SK-N-MC (cell line): ENCODE measurements at regions not wholly inside any gene's neighbourhood (a gene's known extent, or its start where the extent isn't known, plus 50 kb on each side); places are given as distances from the start of the nearest gene placed in this dataset.

Experiments
- DNase-seq: peaks from one replicate; pipeline ENCODE4 v3.0.0-alpha.2; 2011; ENCODE audit warnings: low read depth, low spot score
- H3K27ac ChIP-seq: fragments of 200-600 bp; sonication (generic); 2 replicates; pipeline ENCODE4 v1.5.1; 2016; ENCODE audit warnings: mixed run types
- H3K36me3 ChIP-seq: fragments of 200-600 bp; sonication (generic); 2 replicates; pipeline ENCODE4 v1.6.1; 2017; ENCODE audit warnings: antibody characterized with exemption, low read length, mixed read lengths; ENCODE audit not compliant: insufficient read depth
- H3K4me3 ChIP-seq: fragments of 200-600 bp; sonication (generic); 2 replicates; pipeline ENCODE4 v1.5.1; 2016
- H3K9ac ChIP-seq: fragments of 200-600 bp; sonication (generic); 2 replicates; pipeline ENCODE4 v1.8.0; 2017; ENCODE audit warnings: mixed run types, mixed read lengths; ENCODE audit not compliant: insufficient read length
- H3K9me3 ChIP-seq: fragments of 200-600 bp; sonication (generic); 2 replicates; pipeline ENCODE4 v1.6.1; 2017; ENCODE audit warnings: low read depth, mild to moderate bottlenecking, antibody characterized with exemption, low read length, moderate library complexity, mixed read lengths
- EZH2 ChIP-seq: fragments of 200-600 bp; sonication (generic); IDR thresholded peaks from one replicate; pipeline ENCODE4 v1.6.1; 2017; ENCODE audit warnings: antibody characterized with exemption
- FOXP2 ChIP-seq: optimal IDR thresholded peaks from 2 replicates; pipeline ENCODE3; 2011; ENCODE audit warnings: mild to moderate bottlenecking, moderate library complexity; ENCODE audit not compliant: insufficient read depth; ENCODE audit errors: extremely low read length, control extremely low read depth
- POLR2AphosphoS5 ChIP-seq: IDR thresholded peaks from 2 replicates; pipeline ENCODE4 v1.6.1; 2012; ENCODE audit warnings: mild to moderate bottlenecking, low read depth, low read length, borderline replicate concordance

- H3K27ac ChIP-seq = no peak overlapping the region
- no peaks in the 10 kb centered on the region for H3K36me3 ChIP-seq
- no peak overlapping the region for H3K9ac ChIP-seq
- no peak for DNase-seq
- no peaks in the 10 kb centered on the region for H3K9me3 ChIP-seq
- TF ChIP-seq POLR2AphosphoS5 = no peak
- no peak for TF ChIP-seq EZH2
- TF ChIP-seq FOXP2 = no peak
- H3K4me3 ChIP-seq = no peak overlapping the region
These were observed 147.9 kb upstream of the STXBP6 start for GRCh38 chr14:25197885-25198284.

GRCh38 chr14:25180221-25180620 is 130.3 kb upstream of the STXBP6 start:
- no peak for DNase-seq
- Histone ChIP-seq H3K9ac (no peak overlapping the region), H3K9me3 (no peaks in the 10 kb centered on the region), H3K27ac (no peak overlapping the region), H3K36me3 (no peaks in the 10 kb centered on the region), H3K4me3 (no peak overlapping the region)
- no peak for TF ChIP-seq EZH2
- no peak for TF ChIP-seq POLR2AphosphoS5
- no peak for TF ChIP-seq FOXP2

- Histone ChIP-seq H3K4me3 (no peak overlapping the region), H3K27ac (no peak overlapping the region), H3K36me3 (no peaks in the 10 kb centered on the region), H3K9me3 (no peaks in the 10 kb centered on the region), H3K9ac (no peak overlapping the region)
- TF ChIP-seq FOXP2 = no peak
- TF ChIP-seq POLR2AphosphoS5 = no peak
- no peak for TF ChIP-seq EZH2
- no peak for DNase-seq
These were observed 128.3 kb upstream of the STXBP6 start for GRCh38 chr14:25178255-25178654.

- H3K9ac ChIP-seq = peak overlapping the region; percentile 1
- H3K4me3 ChIP-seq = no peak overlapping the region
- H3K27ac ChIP-seq = no peak overlapping the region
- peak; percentile 6 for DNase-seq
- TF ChIP-seq POLR2AphosphoS5 (no peak), EZH2 (no peak), FOXP2 (no peak)
- no peaks in the 10 kb centered on the region for H3K36me3 ChIP-seq
- no peaks in the 10 kb centered on the region for H3K9me3 ChIP-seq
These were observed 101.2 kb upstream of the STXBP6 start for GRCh38 chr14:25150934-25151790.

- Histone ChIP-seq H3K27ac (no peak overlapping the region), H3K9me3 (no peaks in the 10 kb centered on the region), H3K36me3 (no peaks in the 10 kb centered on the region), H3K9ac (no peak overlapping the region), H3K4me3 (no peak overlapping the region)
- TF ChIP-seq EZH2 (no peak), FOXP2 (no peak), POLR2AphosphoS5 (no peak)
- DNase-seq = no peak
These were observed 100.5 kb upstream of the STXBP6 start for GRCh38 chr14:25150401-25150800.

GRCh38 chr14:25140411-25140810 is 90.5 kb upstream of the STXBP6 start:
- Histone ChIP-seq H3K27ac (no peak overlapping the region), H3K4me3 (no peak overlapping the region), H3K9me3 (no peaks in the 10 kb centered on the region), H3K36me3 (no peaks in the 10 kb centered on the region), H3K9ac (no peak overlapping the region)
- DNase-seq = no peak
- TF ChIP-seq FOXP2 = no peak
- no peak for TF ChIP-seq EZH2
- no peak for TF ChIP-seq POLR2AphosphoS5

- Histone ChIP-seq H3K27ac (no peak overlapping the region), H3K9ac (no peak overlapping the region), H3K9me3 (no peaks in the 10 kb centered on the region), H3K36me3 (no peaks in the 10 kb centered on the region), H3K4me3 (no peak overlapping the region)
- TF ChIP-seq POLR2AphosphoS5 (no peak), FOXP2 (no peak), EZH2 (no peak)
- DNase-seq = no peak
These were observed 86.9 kb upstream of the STXBP6 start for GRCh38 chr14:25136811-25137210.

GRCh38 chr14:25134184-25134583 is 84.2 kb upstream of the STXBP6 start:
- DNase-seq = no peak
- no peak overlapping the region for H3K4me3 ChIP-seq
- H3K36me3 ChIP-seq = no peaks in the 10 kb centered on the region
- H3K27ac ChIP-seq = no peak overlapping the region
- no peaks in the 10 kb centered on the region for H3K9me3 ChIP-seq
- no peak for TF ChIP-seq FOXP2
- TF ChIP-seq EZH2 = no peak
- TF ChIP-seq POLR2AphosphoS5 = no peak
- H3K9ac ChIP-seq = no peak overlapping the region

- Histone ChIP-seq H3K4me3 (no peak overlapping the region), H3K27ac (no peak overlapping the region), H3K9me3 (no peaks in the 10 kb centered on the region), H3K36me3 (no peaks in the 10 kb centered on the region), H3K9ac (no peak overlapping the region)
- no peak for DNase-seq
- TF ChIP-seq EZH2 = no peak
- TF ChIP-seq FOXP2 = no peak
- TF ChIP-seq POLR2AphosphoS5 = no peak
These were observed 82.9 kb upstream of the STXBP6 start for GRCh38 chr14:25132732-25133422.
